BE2C (cell line): ENCODE measurements at regions not wholly inside any gene's neighbourhood (a gene's known extent, or its start where the extent isn't known, plus 50 kb on each side); places are given as distances from the start of the nearest gene placed in this dataset.

Experiments used
- DNase-seq: peaks from one replicate; pipeline ENCODE4 v3.0.0-alpha.2; 2020
- H3K27me3 ChIP-seq: fragments of 250-450 bp; sonication (Bioruptor Pico); 2 replicates; pipeline ENCODE4 v1.5.1; 2020; ENCODE audit warnings: mild to moderate bottlenecking
- H3K36me3 ChIP-seq: fragments of 250-450 bp; sonication (Bioruptor Pico); 2 replicates; pipeline ENCODE4 v1.5.1; 2020; ENCODE audit warnings: mild to moderate bottlenecking
- H3K4me1 ChIP-seq: fragments of 250-450 bp; sonication (Bioruptor Pico); 2 replicates; pipeline ENCODE4 v1.5.1; 2020
- H3K4me3 ChIP-seq: 2 replicates; pipeline ENCODE4 v1.5.1; 2011; ENCODE audit warnings: low read depth, low read length
- H3K9me3 ChIP-seq: fragments of 250-450 bp; sonication (Bioruptor Pico); 2 replicates; pipeline ENCODE4 v1.5.1; 2020
- CTCF ChIP-seq: IDR thresholded peaks from 2 replicates; pipeline ENCODE4 v1.5.1; 2012; ENCODE audit warnings: mild to moderate bottlenecking, low read depth, low read length

GRCh38 chr6:165961233-165961632 is 206.4 kb downstream of the TBXT start:
- no peak for DNase-seq

GRCh38 chr6:165960695-165961094 is 207.0 kb downstream of the TBXT start:
- no peaks in the 10 kb centered on the region for H3K4me1 ChIP-seq
- H3K9me3 ChIP-seq: no peaks in the 10 kb centered on the region
- no peaks in the 10 kb centered on the region for H3K27me3 ChIP-seq
- DNase-seq: no peak
- no peak for TF ChIP-seq CTCF
- H3K4me3 ChIP-seq: no peak overlapping the region
- no peaks in the 10 kb centered on the region for H3K36me3 ChIP-seq

More at GRCh38 chr6:165961233-165961632, 206.4 kb downstream of the TBXT start:
- Histone ChIP-seq H3K9me3 (no peaks in the 10 kb centered on the region), H3K36me3 (no peaks in the 10 kb centered on the region), H3K4me1 (no peaks in the 10 kb centered on the region), H3K4me3 (no peak overlapping the region), H3K27me3 (no peaks in the 10 kb centered on the region)
- no peak for TF ChIP-seq CTCF

GRCh38 chr6:165959627-165960026 is 208.0 kb downstream of the TBXT start:
- no peak overlapping the region for H3K4me3 ChIP-seq
- H3K27me3 ChIP-seq: no peaks in the 10 kb centered on the region
- H3K36me3 ChIP-seq: no peaks in the 10 kb centered on the region
- DNase-seq: no peak
- TF ChIP-seq CTCF: no peak
- no peaks in the 10 kb centered on the region for H3K9me3 ChIP-seq
- H3K4me1 ChIP-seq: no peaks in the 10 kb centered on the region

GRCh38 chr6:165956874-165957273 is 210.8 kb downstream of the TBXT start:
- H3K9me3 ChIP-seq: no peaks in the 10 kb centered on the region
- TF ChIP-seq CTCF: no peak
- no peak overlapping the region for H3K4me3 ChIP-seq
- no peak for DNase-seq
- H3K27me3 ChIP-seq: no peaks in the 10 kb centered on the region
- no peaks in the 10 kb centered on the region for H3K36me3 ChIP-seq
- no peaks in the 10 kb centered on the region for H3K4me1 ChIP-seq

GRCh38 chr6:165952514-165952913 is 215.1 kb downstream of the TBXT start:
- Histone ChIP-seq H3K27me3 (no peaks in the 10 kb centered on the region), H3K36me3 (no peaks in the 10 kb centered on the region), H3K9me3 (no peaks in the 10 kb centered on the region), H3K4me3 (no peak overlapping the region), H3K4me1 (no peaks in the 10 kb centered on the region)
- DNase-seq: no peak
- no peak for TF ChIP-seq CTCF

GRCh38 chr6:165950316-165950715 is 217.3 kb downstream of the TBXT start:
- no peaks in the 10 kb centered on the region for H3K9me3 ChIP-seq
- H3K36me3 ChIP-seq: no peaks in the 10 kb centered on the region
- H3K27me3 ChIP-seq: no peaks in the 10 kb centered on the region
- no peaks in the 10 kb centered on the region for H3K4me1 ChIP-seq
- no peak for TF ChIP-seq CTCF
- no peak for DNase-seq
- H3K4me3 ChIP-seq: no peak overlapping the region
